ENCODE measurements at regions not wholly inside any gene's neighbourhood (a gene's known extent, or its start where the extent isn't known, plus 50 kb on each side); places are given as distances from the start of the nearest gene placed in this dataset.
A peak's percentile ranks its signal among the peaks of the same experiment; 100 is the strongest.

DNA sequence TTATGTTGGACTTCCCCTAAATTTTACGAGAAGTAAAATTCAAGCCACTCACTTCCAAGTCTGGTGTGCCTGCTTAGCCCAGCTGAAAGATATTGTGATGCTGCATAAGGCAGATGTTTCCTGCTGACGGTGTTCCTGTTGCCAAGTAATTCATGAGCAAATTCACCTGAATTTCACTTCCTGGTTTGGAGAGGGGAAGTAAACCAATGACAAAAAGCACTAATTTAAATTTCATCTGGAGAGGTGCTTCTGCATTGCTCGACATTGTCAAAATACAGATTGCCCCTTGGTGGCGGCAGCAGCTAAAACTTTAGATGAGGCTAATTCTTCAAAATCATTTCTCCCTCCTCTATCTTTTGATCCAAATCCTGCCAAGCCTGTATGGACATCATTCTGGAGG lies 281.1 kb downstream of the AACS start:
- peak overlapping the region; percentile 26 for H3K4me2 ChIP-seq (ENCODE audit: insufficient read depth, insufficient read length, low read length)
- TF ChIP-seq, protein P1, sequence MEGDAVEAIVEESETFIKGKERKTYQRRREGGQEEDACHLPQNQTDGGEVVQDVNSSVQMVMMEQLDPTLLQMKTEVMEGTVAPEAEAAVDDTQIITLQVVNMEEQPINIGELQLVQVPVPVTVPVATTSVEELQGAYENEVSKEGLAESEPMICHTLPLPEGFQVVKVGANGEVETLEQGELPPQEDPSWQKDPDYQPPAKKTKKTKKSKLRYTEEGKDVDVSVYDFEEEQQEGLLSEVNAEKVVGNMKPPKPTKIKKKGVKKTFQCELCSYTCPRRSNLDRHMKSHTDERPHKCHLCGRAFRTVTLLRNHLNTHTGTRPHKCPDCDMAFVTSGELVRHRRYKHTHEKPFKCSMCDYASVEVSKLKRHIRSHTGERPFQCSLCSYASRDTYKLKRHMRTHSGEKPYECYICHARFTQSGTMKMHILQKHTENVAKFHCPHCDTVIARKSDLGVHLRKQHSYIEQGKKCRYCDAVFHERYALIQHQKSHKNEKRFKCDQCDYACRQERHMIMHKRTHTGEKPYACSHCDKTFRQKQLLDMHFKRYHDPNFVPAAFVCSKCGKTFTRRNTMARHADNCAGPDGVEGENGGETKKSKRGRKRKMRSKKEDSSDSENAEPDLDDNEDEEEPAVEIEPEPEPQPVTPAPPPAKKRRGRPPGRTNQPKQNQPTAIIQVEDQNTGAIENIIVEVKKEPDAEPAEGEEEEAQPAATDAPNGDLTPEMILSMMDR (conservative IDR thresholded peaks at IDR 0.05), result peak; percentile 36; the same call in 2 of the 3 replicates
- H3K4me3 Mint-ChIP-seq, result peak overlapping the region in 1 of 2 experiments; percentile 30; a peak in 2 of 5 replicates

More for the DNA sequence above, 281.1 kb downstream of the AACS start:
- Histone ChIP-seq H4K91ac (ENCODE audit: insufficient read length, low read depth, low read length) (no peak overlapping the region), H4K20me1 (ENCODE audit: control insufficient read depth, insufficient read depth, insufficient read length) (no peaks in the 10 kb centered on the region), H3K79me2 (ENCODE audit: insufficient read depth, low read length) (no peaks in the 10 kb centered on the region; the same call in 1 of the 2 replicates), H3K4ac (ENCODE audit: low read depth, low read length) (no peak overlapping the region), H4K5ac (ENCODE audit: insufficient read length, low read depth, low read length) (no peak overlapping the region), H3T11ph (ENCODE audit: low read length) (no peak overlapping the region), H3K9me3 (ENCODE audit: control insufficient read depth, low read depth, low read length) (no peaks in the 10 kb centered on the region), H2BK12ac (ENCODE audit: insufficient read length, low read depth, low read length) (no peak overlapping the region), H2BK5ac (ENCODE audit: insufficient read length, low read length) (no peak overlapping the region), H2AK5ac (ENCODE audit: insufficient read length, low read length) (no peak overlapping the region), H3K14ac (ENCODE audit: insufficient read depth, low read length) (no peak overlapping the region), H3K79me1 (ENCODE audit: insufficient read depth, low read depth, low read length, poor library complexity, severe bottlenecking) (peaks cover 5% of the 10 kb centered on the region), H2BK120ac (ENCODE audit: low read depth, low read length, poor library complexity, severe bottlenecking) (no peak overlapping the region), H3K27ac (ENCODE audit: insufficient read length, low read depth, low read length) (no peak overlapping the region), H3K27me3 (ENCODE audit: insufficient read depth, low read length) (no peaks in the 10 kb centered on the region), H3K4me1 (ENCODE audit: insufficient read depth, low read length) (peaks cover 13% of the 10 kb centered on the region), H2BK20ac (ENCODE audit: low read depth, low read length, poor library complexity, severe bottlenecking) (no peak overlapping the region), H3K56ac (ENCODE audit: insufficient read length, low read depth, low read length) (no peak overlapping the region), H3K9ac (ENCODE audit: extremely low read depth, insufficient read length, low read length) (no peak overlapping the region), H3K18ac (ENCODE audit: insufficient read length, low read depth, low read length) (no peak overlapping the region), H2BK15ac (ENCODE audit: low read depth, low read length) (no peak overlapping the region), H4K8ac (replicated peaks; ENCODE audit: insufficient read length, low read depth, low read length) (no peak overlapping the region), H3K23ac (ENCODE audit: insufficient read length, low read depth, low read length) (no peak overlapping the region), H3K23me2 (ENCODE audit: insufficient read length, low read depth, low read length, poor library complexity, severe bottlenecking) (no peaks in the 10 kb centered on the region), H2AFZ (ENCODE audit: low read length) (no peak overlapping the region)
- WGBS (ENCODE audit: extremely low coverage, insufficient read length, low lambda C conversion rate), result no CpG with 5 or more reads among the region's 4 CpGs
- H3K27me3 Mint-ChIP-seq (ENCODE audit: low read depth), result no peaks in the 10 kb centered on the region; the same call in 1 of the 2 replicates
- no peak for DNase-seq
- peaks cover 0 to 28% (median 14%) of the 10 kb centered on the region in 3 experiments; a peak in 5 of 7 replicates for H3K36me3 Mint-ChIP-seq (ENCODE audit: insufficient read depth in 1 of 3, low read depth in 3 of 3)
- peak overlapping the region in 1 of 3 experiments; percentile 39; a peak in 1 of 7 replicates for H3K27ac Mint-ChIP-seq
- H3K4me1 Mint-ChIP-seq, result peaks cover 23% of the 10 kb centered on the region in 2 experiments
- peaks cover 0 to 7% of the 10 kb centered on the region in 2 experiments; a peak in 3 of 5 replicates for H3K9me3 Mint-ChIP-seq

All from H9 (cell line).